ENCODE measurements at regions not wholly inside any gene's neighbourhood (a gene's known extent, or its start where the extent isn't known, plus 50 kb on each side); places are given as distances from the start of the nearest gene placed in this dataset.

GRCh38 chr15:46580924-46581323 lies 946.1 kb downstream of the SQOR start:
- Histone ChIP-seq H3K4me1 (ENCODE audit: control insufficient read depth in 3 of 3, insufficient read depth in 3 of 3, low read length in 3 of 3) (no peaks in the 10 kb centered on the region), H3K9ac (ENCODE audit: low read depth in 1 of 3, low read length in 3 of 3) (no peak overlapping the region)

GRCh38 chr15:46589088-46589487 lies 954.3 kb downstream of the SQOR start:
- H3K27me3 ChIP-seq (ENCODE audit: control insufficient read depth in 3 of 3, insufficient read depth in 3 of 3, low read length in 3 of 3): no peaks in the 10 kb centered on the region
- H3K9me3 ChIP-seq (ENCODE audit: control insufficient read depth in 3 of 3, low read length in 3 of 3): no peaks in the 10 kb centered on the region
- H3K4me3 ChIP-seq (ENCODE audit: low read length in 3 of 3): no peak overlapping the region
- no peak overlapping the region for H3K9ac ChIP-seq (ENCODE audit: low read depth in 1 of 3, low read length in 3 of 3)
- H3K27ac ChIP-seq (ENCODE audit: low read depth, low read length): no peak overlapping the region
- no peaks in the 10 kb centered on the region for H3K36me3 ChIP-seq (ENCODE audit: control insufficient read depth in 3 of 3, insufficient read depth in 3 of 3, low read length in 3 of 3)
- no peaks in the 10 kb centered on the region for H3K4me1 ChIP-seq (ENCODE audit: control insufficient read depth in 3 of 3, insufficient read depth in 3 of 3, low read length in 3 of 3)

More at GRCh38 chr15:46580924-46581323, 946.1 kb downstream of the SQOR start:
- H3K27ac ChIP-seq (ENCODE audit: low read depth, low read length): no peak overlapping the region
- no peak overlapping the region for H3K4me3 ChIP-seq (ENCODE audit: low read length in 3 of 3)
- no peaks in the 10 kb centered on the region for H3K27me3 ChIP-seq (ENCODE audit: control insufficient read depth in 3 of 3, insufficient read depth in 3 of 3, low read length in 3 of 3)
- H3K9me3 ChIP-seq (ENCODE audit: control insufficient read depth in 3 of 3, low read length in 3 of 3): no peaks in the 10 kb centered on the region
- H3K36me3 ChIP-seq (ENCODE audit: control insufficient read depth in 3 of 3, insufficient read depth in 3 of 3, low read length in 3 of 3): no peaks in the 10 kb centered on the region

- Histone ChIP-seq H3K9ac (ENCODE audit: low read depth in 1 of 3, low read length in 3 of 3) (no peak overlapping the region), H3K27me3 (ENCODE audit: control insufficient read depth in 3 of 3, insufficient read depth in 3 of 3, low read length in 3 of 3) (no peaks in the 10 kb centered on the region), H3K36me3 (ENCODE audit: control insufficient read depth in 3 of 3, insufficient read depth in 3 of 3, low read length in 3 of 3) (no peaks in the 10 kb centered on the region), H3K9me3 (ENCODE audit: control insufficient read depth in 3 of 3, low read length in 3 of 3) (no peaks in the 10 kb centered on the region), H3K4me1 (ENCODE audit: control insufficient read depth in 3 of 3, insufficient read depth in 3 of 3, low read length in 3 of 3) (no peaks in the 10 kb centered on the region), H3K27ac (ENCODE audit: low read depth, low read length) (no peak overlapping the region), H3K4me3 (ENCODE audit: low read length in 3 of 3) (no peak overlapping the region)
Measured at GRCh38 chr15:46591462-46591861, 956.6 kb downstream of the SQOR start.

- H3K9me3 ChIP-seq (ENCODE audit: control insufficient read depth in 3 of 3, low read length in 3 of 3): no peaks in the 10 kb centered on the region
- H3K9ac ChIP-seq (ENCODE audit: low read depth in 1 of 3, low read length in 3 of 3): no peak overlapping the region
- no peaks in the 10 kb centered on the region for H3K36me3 ChIP-seq (ENCODE audit: control insufficient read depth in 3 of 3, insufficient read depth in 3 of 3, low read length in 3 of 3)
- H3K27me3 ChIP-seq (ENCODE audit: control insufficient read depth in 3 of 3, insufficient read depth in 3 of 3, low read length in 3 of 3): no peaks in the 10 kb centered on the region
- H3K4me1 ChIP-seq (ENCODE audit: control insufficient read depth in 3 of 3, insufficient read depth in 3 of 3, low read length in 3 of 3): no peaks in the 10 kb centered on the region
- H3K4me3 ChIP-seq (ENCODE audit: low read length in 3 of 3): no peak overlapping the region
- H3K27ac ChIP-seq (ENCODE audit: low read depth, low read length): no peak overlapping the region
Measured at GRCh38 chr15:46595016-46595415, 960.2 kb downstream of the SQOR start.

GRCh38 chr15:46607077-46607476 lies 972.2 kb downstream of the SQOR start:
- Histone ChIP-seq H3K36me3 (ENCODE audit: control insufficient read depth in 3 of 3, insufficient read depth in 3 of 3, low read length in 3 of 3) (no peaks in the 10 kb centered on the region), H3K9ac (ENCODE audit: low read depth in 1 of 3, low read length in 3 of 3) (no peak overlapping the region), H3K9me3 (ENCODE audit: control insufficient read depth in 3 of 3, low read length in 3 of 3) (no peaks in the 10 kb centered on the region), H3K27ac (ENCODE audit: low read depth, low read length) (no peak overlapping the region), H3K4me1 (ENCODE audit: control insufficient read depth in 3 of 3, insufficient read depth in 3 of 3, low read length in 3 of 3) (no peaks in the 10 kb centered on the region), H3K27me3 (ENCODE audit: control insufficient read depth in 3 of 3, insufficient read depth in 3 of 3, low read length in 3 of 3) (no peaks in the 10 kb centered on the region), H3K4me3 (ENCODE audit: low read length in 3 of 3) (no peak overlapping the region)

GRCh38 chr15:46616033-46616432 lies 981.2 kb downstream of the SQOR start:
- H3K9me3 ChIP-seq (ENCODE audit: control insufficient read depth in 3 of 3, low read length in 3 of 3): no peaks in the 10 kb centered on the region
- no peaks in the 10 kb centered on the region for H3K36me3 ChIP-seq (ENCODE audit: control insufficient read depth in 3 of 3, insufficient read depth in 3 of 3, low read length in 3 of 3)
- no peak overlapping the region for H3K27ac ChIP-seq (ENCODE audit: low read depth, low read length)
- no peaks in the 10 kb centered on the region for H3K27me3 ChIP-seq (ENCODE audit: control insufficient read depth in 3 of 3, insufficient read depth in 3 of 3, low read length in 3 of 3)
- H3K4me1 ChIP-seq (ENCODE audit: control insufficient read depth in 3 of 3, insufficient read depth in 3 of 3, low read length in 3 of 3): no peaks in the 10 kb centered on the region
- H3K4me3 ChIP-seq (ENCODE audit: low read length in 3 of 3): no peak overlapping the region
- H3K9ac ChIP-seq (ENCODE audit: low read depth in 1 of 3, low read length in 3 of 3): no peak overlapping the region

GRCh38 chr15:46617507-46617906 lies 982.7 kb downstream of the SQOR start:
- H3K27ac ChIP-seq (ENCODE audit: low read depth, low read length): no peak overlapping the region
- H3K4me3 ChIP-seq (ENCODE audit: low read length in 3 of 3): no peak overlapping the region
- no peak overlapping the region for H3K9ac ChIP-seq (ENCODE audit: low read depth in 1 of 3, low read length in 3 of 3)
- H3K27me3 ChIP-seq (ENCODE audit: control insufficient read depth in 3 of 3, insufficient read depth in 3 of 3, low read length in 3 of 3): no peaks in the 10 kb centered on the region
- H3K9me3 ChIP-seq (ENCODE audit: control insufficient read depth in 3 of 3, low read length in 3 of 3): no peaks in the 10 kb centered on the region
- H3K36me3 ChIP-seq (ENCODE audit: control insufficient read depth in 3 of 3, insufficient read depth in 3 of 3, low read length in 3 of 3): no peaks in the 10 kb centered on the region
- H3K4me1 ChIP-seq (ENCODE audit: control insufficient read depth in 3 of 3, insufficient read depth in 3 of 3, low read length in 3 of 3): no peaks in the 10 kb centered on the region

GRCh38 chr15:46618984-46619383 lies 984.2 kb downstream of the SQOR start:
- H3K4me3 ChIP-seq (ENCODE audit: low read length in 3 of 3): no peak overlapping the region
- H3K36me3 ChIP-seq (ENCODE audit: control insufficient read depth in 3 of 3, insufficient read depth in 3 of 3, low read length in 3 of 3): no peaks in the 10 kb centered on the region
- no peak overlapping the region for H3K27ac ChIP-seq (ENCODE audit: low read depth, low read length)
- no peaks in the 10 kb centered on the region for H3K27me3 ChIP-seq (ENCODE audit: control insufficient read depth in 3 of 3, insufficient read depth in 3 of 3, low read length in 3 of 3)
- no peaks in the 10 kb centered on the region for H3K9me3 ChIP-seq (ENCODE audit: control insufficient read depth in 3 of 3, low read length in 3 of 3)
- H3K4me1 ChIP-seq (ENCODE audit: control insufficient read depth in 3 of 3, insufficient read depth in 3 of 3, low read length in 3 of 3): no peaks in the 10 kb centered on the region
- no peak overlapping the region for H3K9ac ChIP-seq (ENCODE audit: low read depth in 1 of 3, low read length in 3 of 3)

GRCh38 chr15:46620392-46621013 lies 985.7 kb downstream of the SQOR start:
- Histone ChIP-seq H3K36me3 (ENCODE audit: control insufficient read depth in 3 of 3, insufficient read depth in 3 of 3, low read length in 3 of 3) (no peaks in the 10 kb centered on the region), H3K9me3 (ENCODE audit: control insufficient read depth in 3 of 3, low read length in 3 of 3) (no peaks in the 10 kb centered on the region), H3K4me1 (ENCODE audit: control insufficient read depth in 3 of 3, insufficient read depth in 3 of 3, low read length in 3 of 3) (no peaks in the 10 kb centered on the region), H3K4me3 (ENCODE audit: low read length in 3 of 3) (no peak overlapping the region), H3K9ac (ENCODE audit: low read depth in 1 of 3, low read length in 3 of 3) (no peak overlapping the region), H3K27ac (ENCODE audit: low read depth, low read length) (no peak overlapping the region), H3K27me3 (ENCODE audit: control insufficient read depth in 3 of 3, insufficient read depth in 3 of 3, low read length in 3 of 3) (no peaks in the 10 kb centered on the region)

- H3K27me3 ChIP-seq (ENCODE audit: control insufficient read depth in 3 of 3, insufficient read depth in 3 of 3, low read length in 3 of 3): no peaks in the 10 kb centered on the region
- H3K9me3 ChIP-seq (ENCODE audit: control insufficient read depth in 3 of 3, low read length in 3 of 3): no peaks in the 10 kb centered on the region
- no peaks in the 10 kb centered on the region for H3K36me3 ChIP-seq (ENCODE audit: control insufficient read depth in 3 of 3, insufficient read depth in 3 of 3, low read length in 3 of 3)
- H3K4me1 ChIP-seq (ENCODE audit: control insufficient read depth in 3 of 3, insufficient read depth in 3 of 3, low read length in 3 of 3): no peaks in the 10 kb centered on the region
- no peak overlapping the region for H3K4me3 ChIP-seq (ENCODE audit: low read length in 3 of 3)
- no peak overlapping the region for H3K27ac ChIP-seq (ENCODE audit: low read depth, low read length)
- H3K9ac ChIP-seq (ENCODE audit: low read depth in 1 of 3, low read length in 3 of 3): no peak overlapping the region
Measured at GRCh38 chr15:46622851-46623250, 988.0 kb downstream of the SQOR start.
